ENCODE measurements at regions not wholly inside any gene's neighbourhood (a gene's known extent, or its start where the extent isn't known, plus 50 kb on each side); places are given as distances from the start of the nearest gene placed in this dataset.

DNA sequence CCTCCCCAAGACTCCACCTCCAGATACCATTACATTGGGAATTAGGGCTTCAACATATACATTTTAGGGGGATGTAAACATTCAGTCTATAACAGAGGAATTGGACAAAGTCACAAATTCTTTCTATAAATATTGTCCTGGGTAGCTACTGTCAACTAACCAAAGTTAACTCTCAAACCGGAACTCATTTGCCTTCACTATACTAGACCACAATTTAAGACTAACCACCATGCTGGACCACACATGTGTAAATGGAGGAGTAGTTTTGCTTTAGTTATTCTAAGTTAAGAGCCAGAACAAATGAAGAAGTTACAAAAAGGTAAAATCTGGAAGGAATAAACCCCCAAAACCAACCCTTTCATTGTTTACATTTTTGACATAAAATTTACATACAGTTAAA lies 222.8 kb downstream of the NDFIP2 start:
- TF ChIP-seq, protein P1, sequence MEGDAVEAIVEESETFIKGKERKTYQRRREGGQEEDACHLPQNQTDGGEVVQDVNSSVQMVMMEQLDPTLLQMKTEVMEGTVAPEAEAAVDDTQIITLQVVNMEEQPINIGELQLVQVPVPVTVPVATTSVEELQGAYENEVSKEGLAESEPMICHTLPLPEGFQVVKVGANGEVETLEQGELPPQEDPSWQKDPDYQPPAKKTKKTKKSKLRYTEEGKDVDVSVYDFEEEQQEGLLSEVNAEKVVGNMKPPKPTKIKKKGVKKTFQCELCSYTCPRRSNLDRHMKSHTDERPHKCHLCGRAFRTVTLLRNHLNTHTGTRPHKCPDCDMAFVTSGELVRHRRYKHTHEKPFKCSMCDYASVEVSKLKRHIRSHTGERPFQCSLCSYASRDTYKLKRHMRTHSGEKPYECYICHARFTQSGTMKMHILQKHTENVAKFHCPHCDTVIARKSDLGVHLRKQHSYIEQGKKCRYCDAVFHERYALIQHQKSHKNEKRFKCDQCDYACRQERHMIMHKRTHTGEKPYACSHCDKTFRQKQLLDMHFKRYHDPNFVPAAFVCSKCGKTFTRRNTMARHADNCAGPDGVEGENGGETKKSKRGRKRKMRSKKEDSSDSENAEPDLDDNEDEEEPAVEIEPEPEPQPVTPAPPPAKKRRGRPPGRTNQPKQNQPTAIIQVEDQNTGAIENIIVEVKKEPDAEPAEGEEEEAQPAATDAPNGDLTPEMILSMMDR (IDR thresholded peaks at IDR 0.05) = no peak
- TF ChIP-seq POLR2A (IDR thresholded peaks at IDR 0.05) = no peak
